Activated CD8-positive, alpha-beta T cell treated with anti-CD3 and anti-CD28 coated beads for 36 hours (primary cell): ENCODE measurements at regions not wholly inside any gene's neighbourhood (a gene's known extent, or its start where the extent isn't known, plus 50 kb on each side); places are given as distances from the start of the nearest gene placed in this dataset.
A peak's percentile ranks its signal among the peaks of the same experiment; 100 is the strongest.

Source experiments
- ATAC-seq: fragments of 200-7000 bp; cut with Tn5 transposase; one replicate; pipeline ENCODE4 v1.10.0; 2021; ENCODE audit warnings: mild to moderate bottlenecking, moderate library complexity
- CTCF ChIA-PET: fragments of 350-600 bp; sonication (Branson Sonifier 250); formaldehyde crosslinking; loops from one replicate; lab custom pipeline; 2021; ENCODE audit warnings: antibody characterized with exemption; lab: Charles Lee
- POLR2A ChIA-PET: fragments of 350-600 bp; sonication (Branson Sonifier 250); formaldehyde crosslinking; loops from one replicate; lab custom pipeline; 2021; ENCODE audit warnings: antibody characterized with exemption; lab: Charles Lee
- DNase-seq: peaks from one replicate; pipeline ENCODE4 v3.0.0-alpha.2; 2020
- H3K27ac Mint-ChIP-seq: one replicate; pipeline ENCODE4 v1.8.0; 2021; ENCODE audit warnings: mild to moderate bottlenecking, mixed read lengths
- H3K27me3 Mint-ChIP-seq: one replicate; pipeline ENCODE4 v1.8.0; 2021; ENCODE audit warnings: mixed read lengths
- H3K36me3 Mint-ChIP-seq: one replicate; pipeline ENCODE4 v1.8.0; 2021; ENCODE audit warnings: low read depth, mixed read lengths
- H3K4me1 Mint-ChIP-seq: one replicate; pipeline ENCODE4 v1.8.0; 2021; ENCODE audit warnings: low read depth, mixed read lengths
- H3K4me3 Mint-ChIP-seq: one replicate; pipeline ENCODE4 v1.8.0; 2021; ENCODE audit warnings: mild to moderate bottlenecking, moderate library complexity, mixed read lengths
- H3K9me3 Mint-ChIP-seq: one replicate; pipeline ENCODE4 v1.8.0; 2021; ENCODE audit warnings: mixed read lengths
- CTCF ChIP-seq: fragments of 200-600 bp; IDR thresholded peaks from one replicate; pipeline ENCODE4 v1.8.0; 2022; ENCODE audit warnings: antibody characterized with exemption, mild to moderate bottlenecking
- intact Hi-C: fragments of 100-400 bp; cut with micrococcal nuclease; formaldehyde crosslinking; loops from one replicate; pipeline ENCODE4 v1.10.0; 2022

GRCh38 chrX:104343428-104344129 lies 88.8 kb upstream of the ESX1 start:
- DNase-seq: peak; percentile 59
- ATAC-seq: peak; percentile 61
- Mint-ChIP-seq H3K27me3 (peaks cover 5% of the 10 kb centered on the region), H3K36me3 (no peaks in the 10 kb centered on the region), H3K4me1 (peaks cover 4% of the 10 kb centered on the region), H3K9me3 (no peaks in the 10 kb centered on the region), H3K27ac (no peak overlapping the region), H3K4me3 (no peak overlapping the region)
- intact Hi-C loops: no loop called here
- ChIA-PET POLR2A (no interaction called here), CTCF (no interaction called here)
- peak; percentile 23 for TF ChIP-seq CTCF

- peaks cover 4% of the 10 kb centered on the region for H3K4me1 Mint-ChIP-seq
- peaks cover 5% of the 10 kb centered on the region for H3K27me3 Mint-ChIP-seq
- H3K4me3 Mint-ChIP-seq: no peak overlapping the region
- TF ChIP-seq CTCF: no peak
- H3K36me3 Mint-ChIP-seq: no peaks in the 10 kb centered on the region
- H3K9me3 Mint-ChIP-seq: no peaks in the 10 kb centered on the region
- intact Hi-C loops: no loop called here
- ChIA-PET POLR2A (interaction anchor here (1.0 kb wide), 1 partner anchor 130 kb away, joined by 3 read pairs; no protein-coding TSS in a partner anchor), CTCF (no interaction called here)
- no peak for ATAC-seq
- no peak overlapping the region for H3K27ac Mint-ChIP-seq
- no peak for DNase-seq
These were observed 87.3 kb upstream of the ESX1 start for GRCh38 chrX:104342065-104342464.

- no peak for DNase-seq
- Mint-ChIP-seq H3K27ac (no peak overlapping the region), H3K9me3 (no peaks in the 10 kb centered on the region), H3K4me3 (no peak overlapping the region), H3K27me3 (no peaks in the 10 kb centered on the region), H3K36me3 (no peaks in the 10 kb centered on the region), H3K4me1 (no peaks in the 10 kb centered on the region)
- ChIA-PET POLR2A (no interaction called here), CTCF (interaction anchor here (0.7 to 1.6 kb wide), 2 partner anchors 9 to 16 kb away, joined by 3 read pairs; no protein-coding TSS in a partner anchor)
- ATAC-seq: no peak
- no peak for TF ChIP-seq CTCF
- intact Hi-C loops: no loop called here
These were observed 81.0 kb upstream of the ESX1 start for GRCh38 chrX:104335756-104336155.

GRCh38 chrX:104334971-104335370 lies 80.2 kb upstream of the ESX1 start:
- intact Hi-C loops: no loop called here
- DNase-seq (no peak), ATAC-seq (no peak)
- CTCF ChIA-PET: no interaction called here
- Mint-ChIP-seq H3K9me3 (no peaks in the 10 kb centered on the region), H3K27me3 (no peaks in the 10 kb centered on the region), H3K27ac (no peak overlapping the region), H3K4me1 (no peaks in the 10 kb centered on the region), H3K4me3 (no peak overlapping the region), H3K36me3 (no peaks in the 10 kb centered on the region)
- no peak for TF ChIP-seq CTCF
- POLR2A ChIA-PET: no interaction called here

- H3K36me3 Mint-ChIP-seq: no peaks in the 10 kb centered on the region
- no peaks in the 10 kb centered on the region for H3K9me3 Mint-ChIP-seq
- no peak overlapping the region for H3K4me3 Mint-ChIP-seq
- no peaks in the 10 kb centered on the region for H3K27me3 Mint-ChIP-seq
- intact Hi-C loops: no loop called here
- H3K4me1 Mint-ChIP-seq: no peaks in the 10 kb centered on the region
- no peak overlapping the region for H3K27ac Mint-ChIP-seq
- ATAC-seq (no peak), DNase-seq (no peak)
- CTCF ChIA-PET: no interaction called here
- no peak for TF ChIP-seq CTCF
- POLR2A ChIA-PET: no interaction called here
These were observed 76.2 kb upstream of the ESX1 start for GRCh38 chrX:104330966-104331365.
